IMR-90 (cell line): ENCODE measurements at regions not wholly inside any gene's neighbourhood (a gene's known extent, or its start where the extent isn't known, plus 50 kb on each side); places are given as distances from the start of the nearest gene placed in this dataset.

Source experiments
- BHLHE40 ChIP-seq: fragments of 150-350 bp; IDR thresholded peaks from 2 replicates; pipeline ENCODE4 v1.6.1; 2016; ENCODE audit warnings: mild to moderate bottlenecking, low read depth, low read length
- CEBPB ChIP-seq: IDR thresholded peaks from 2 replicates; pipeline ENCODE4 v1.6.1; 2012; ENCODE audit warnings: low read depth, low read length, improper control_type of control experiment
- CHD1 ChIP-seq: IDR thresholded peaks from 2 replicates; pipeline ENCODE4 v1.6.1; 2012; ENCODE audit warnings: low read depth, low read length, improper control_type of control experiment
- CTCF ChIP-seq: conservative IDR thresholded peaks from 2 replicates; pipeline ENCODE4 v1.5.1; 2012; ENCODE audit warnings: mild to moderate bottlenecking, low read depth, low read length, improper control_type of control experiment
- ELK1 ChIP-seq: fragments of 150-350 bp; IDR thresholded peaks from 2 replicates; pipeline ENCODE4 v1.6.1; 2016; ENCODE audit warnings: low read depth, mild to moderate bottlenecking, low read length, moderate library complexity, borderline replicate concordance
- FOS ChIP-seq: fragments of 150-350 bp; IDR thresholded peaks from 2 replicates; pipeline ENCODE4 v1.6.1; 2016; ENCODE audit warnings: low read depth, low read length
- MAFK ChIP-seq: IDR thresholded peaks from 2 replicates; pipeline ENCODE4 v1.6.1; 2012; ENCODE audit warnings: low read depth, low read length, improper control_type of control experiment
- MXI1 ChIP-seq: IDR thresholded peaks from 2 replicates; pipeline ENCODE4 v1.6.1; 2012; ENCODE audit warnings: low read depth, mild to moderate bottlenecking, low read length, moderate library complexity, borderline replicate concordance
- POLR2A ChIP-seq: IDR thresholded peaks from 2 replicates; pipeline ENCODE4 v1.6.1; 2012; ENCODE audit warnings: mild to moderate bottlenecking, low read depth, low read length
- RAD21 ChIP-seq: IDR thresholded peaks from 2 replicates; pipeline ENCODE4 v1.6.1; 2012; ENCODE audit warnings: low read length, improper control_type of control experiment
- RCOR1 ChIP-seq: IDR thresholded peaks from 2 replicates; pipeline ENCODE4 v1.6.1; 2012; ENCODE audit warnings: mild to moderate bottlenecking, low read length, improper control_type of control experiment; ENCODE audit not compliant: insufficient replicate concordance
- RFX5 ChIP-seq: IDR thresholded peaks from 2 replicates; pipeline ENCODE4 v1.8.0; 2012; ENCODE audit warnings: low read depth, mild to moderate bottlenecking, low read length, moderate library complexity
- SMC3 ChIP-seq: fragments of 150-350 bp; IDR thresholded peaks from 2 replicates; pipeline ENCODE4 v1.6.1; 2016; ENCODE audit warnings: low read depth, mild to moderate bottlenecking, antibody characterized with exemption, low read length, moderate library complexity
- USF2 ChIP-seq: fragments of 150-350 bp; IDR thresholded peaks from 2 replicates; pipeline ENCODE4 v1.6.1; 2017; ENCODE audit warnings: mild to moderate bottlenecking, antibody characterized with exemption, low read length, low read depth

- TF ChIP-seq CTCF, result no peak
- no peak for TF ChIP-seq USF2
- TF ChIP-seq SMC3, result no peak
- TF ChIP-seq CEBPB, result no peak
- TF ChIP-seq RFX5, result no peak
- TF ChIP-seq POLR2A, result no peak
- no peak for TF ChIP-seq MXI1
- TF ChIP-seq ELK1, result no peak
- TF ChIP-seq RCOR1, result no peak
- TF ChIP-seq CHD1, result no peak
- no peak for TF ChIP-seq BHLHE40
- TF ChIP-seq FOS, result no peak
- TF ChIP-seq MAFK, result no peak
- TF ChIP-seq RAD21, result no peak
Observed at GRCh38 chr12:118635276-118635675, 258.9 kb downstream of the SUDS3 start.
